K562 (cell line): ENCODE measurements at regions not wholly inside any gene's neighbourhood (a gene's known extent, or its start where the extent isn't known, plus 50 kb on each side); places are given as distances from the start of the nearest gene placed in this dataset.
"Not testable (repeated sequence)": the region's sequence is repeated elsewhere in the genome, so short reads cannot be mapped to it uniquely, and the experiment has no call there.

Experiments
- ATAC-seq: fragments of 200-7000 bp; cut with Tn5 transposase; 3 replicates; pipeline ENCODE4 v1.9.1; 2020; ENCODE audit warnings: moderate library complexity
- BruUV-seq: library from RNA; stranded (reverse); fragments of 400-500 nt; replicated peaks from 2 replicates; lab custom pipeline; 2021; lab: Mats Ljungman, UMichigan
- CTCF ChIA-PET: fragments of 300-600 bp; formaldehyde crosslinking; extraction: SDS; loops from one replicate; lab custom pipeline; 2021; ENCODE audit warnings: low intra/inter-chr PET ratio; lab: Yijun Ruan, JAX
- POLR2A ChIA-PET: fragments of 300-600, 350-650 bp; sonication (Branson Sonifier 250); formaldehyde crosslinking; extraction: SDS; loops from one replicate; lab custom pipeline; 2021; ENCODE audit warnings: antibody characterized with exemption, inconsistent platforms; lab: Yijun Ruan, JAX
- DNase-seq, 4 experiments: peaks; one replicate each; pipeline versions ENCODE4 v3.0.0 to v3.0.0-alpha.2; 2011 to 2018; ENCODE audit warnings: low spot score in 3 of 4, mixed read lengths in 3 of 4; ENCODE audit errors: extremely low read depth in 1 of 4
- FAIRE-seq: peaks from 2 replicates; lab custom pipeline; 2011; peaks lifted over from hg19 to GRCh38; lab: Jason Lieb, UNC
- H2AFZ ChIP-seq: 2 replicates; pipeline ENCODE4 v1.6.0; 2011; ENCODE audit warnings: low read depth, low read length, control low read depth, inconsistent platforms
- H3K27ac ChIP-seq: fragments of 200-600 bp; 3 replicates; pipeline ENCODE4 v1.8.0; 2011; ENCODE audit warnings: low read depth, mild to moderate bottlenecking, control low read depth, inconsistent platforms, low read length, moderate library complexity, mixed read lengths; ENCODE audit errors: extremely low read depth
- H3K27me3 ChIP-seq, 2 experiments: fragments of 300-600 bp in 1 of 2; 2 replicates in 1 of 2; 3 replicates in 1 of 2; pipeline versions ENCODE4 v1.6.0 to v1.8.0; 2011; ENCODE audit warnings: inconsistent platforms in 2 of 2, low read length in 2 of 2, mild to moderate bottlenecking in 1 of 2, mixed read lengths in 1 of 2, moderate library complexity in 1 of 2; ENCODE audit not compliant: control insufficient read depth in 2 of 2, insufficient read depth in 2 of 2
- H3K36me3 ChIP-seq: fragments of 300-600 bp; 3 replicates; pipeline ENCODE4 v1.8.0; 2011; ENCODE audit warnings: mild to moderate bottlenecking, low read length, inconsistent platforms; ENCODE audit not compliant: control insufficient read depth, insufficient read depth
- H3K4me1 ChIP-seq, 2 experiments: fragments of 200-600 bp in 1 of 2; replicated peaks in 1 of 2; 2 replicates in 1 of 2; 3 replicates in 1 of 2; pipeline versions ENCODE4 v1.5.1 to v1.8.0; 2011; ENCODE audit warnings: inconsistent platforms in 2 of 2, low read length in 2 of 2, mild to moderate bottlenecking in 1 of 2, mixed read lengths in 1 of 2, moderate library complexity in 1 of 2; ENCODE audit not compliant: control insufficient read depth in 2 of 2, insufficient read depth in 2 of 2
- H3K4me2 ChIP-seq: 2 replicates; pipeline ENCODE4 v1.6.1; 2011; ENCODE audit warnings: low read length, control low read depth, inconsistent platforms, mixed read lengths; ENCODE audit not compliant: insufficient read depth
- H3K4me3 ChIP-seq: fragments of 200-600 bp; sonication (generic), shearing (Covaris generic); 2 replicates; pipeline ENCODE4 v1.5.1; 2016; ENCODE audit warnings: control low read depth, inconsistent platforms
- H3K79me2 ChIP-seq: fragments of 200-600 bp; 3 replicates; pipeline ENCODE4 v1.8.0; 2011; ENCODE audit warnings: low read length, inconsistent platforms; ENCODE audit not compliant: control insufficient read depth, insufficient read depth
- H3K9ac ChIP-seq, 2 experiments: 2 replicates each; pipeline versions ENCODE4 v1.6.0 to v1.6.1; 2011; ENCODE audit warnings: low read depth in 2 of 2, low read length in 2 of 2, control low read depth in 1 of 2, inconsistent platforms in 1 of 2, mild to moderate bottlenecking in 1 of 2, mixed read lengths in 1 of 2; ENCODE audit not compliant: insufficient read depth in 1 of 2
- H3K9me1 ChIP-seq: one replicate; pipeline ENCODE4 v1.6.0; 2011; ENCODE audit warnings: inconsistent platforms, mild to moderate bottlenecking, low read length, moderate library complexity; ENCODE audit not compliant: control insufficient read depth, insufficient read depth
- H3K9me3 ChIP-seq: replicated peaks from 2 replicates; pipeline ENCODE4 v1.5.1; 2011; ENCODE audit warnings: low read depth, low read length, inconsistent platforms; ENCODE audit not compliant: control insufficient read depth, insufficient read depth
- H4K20me1 ChIP-seq: replicated peaks from 2 replicates; pipeline ENCODE4 v1.6.1; 2011; ENCODE audit warnings: low read length, inconsistent platforms, mixed read lengths; ENCODE audit not compliant: control insufficient read depth, insufficient read depth
- EWSR1 ChIP-seq: fragments of 450-650 bp; IDR thresholded peaks from 2 replicates; pipeline ENCODE4 v1.6.1; 2018; ENCODE audit warnings: borderline replicate concordance, mild to moderate bottlenecking, low read depth, moderate library complexity; ENCODE audit not compliant: partially characterized antibody
- HMGXB4 ChIP-seq: sonication (generic); formaldehyde crosslinking; IDR thresholded peaks from 2 replicates; pipeline ENCODE4 v1.8.1; 2023; ENCODE audit warnings: mild to moderate bottlenecking, missing genetic modification reagents
- KLF10 ChIP-seq: fragments of 250-450 bp; sonication (Bioruptor Pico); IDR thresholded peaks from 2 replicates; pipeline ENCODE4 v1.6.1; 2021; ENCODE audit warnings: matching md5 sums
- RERE ChIP-seq: sonication (generic); formaldehyde crosslinking; IDR thresholded peaks from 2 replicates; pipeline ENCODE4 v1.8.0; 2023; ENCODE audit warnings: missing genetic modification reagents, mild to moderate bottlenecking, borderline replicate concordance
- WGBS: fragments of 100-300 bp; shearing (Covaris generic); methylation state at CpG from one replicate; pipeline ENCODE4 v1.1.6; 2016; ENCODE audit warnings: low coverage, mixed read lengths; ENCODE audit not compliant: insufficient coverage; ENCODE audit errors: missing lambda C conversion rate; 5-methylcytosine and 5-hydroxymethylcytosine counted together
- in situ Hi-C: fragments of 300-500 bp; cut with MboI; formaldehyde crosslinking; loops from 4 replicates; pipeline ENCODE4 v1.15.0; 2018; ENCODE audit warnings: inconsistent platforms, mixed read lengths
- intact Hi-C: fragments of 100-400 bp; cut with micrococcal nuclease; formaldehyde crosslinking; loops from 2 replicates; pipeline ENCODE4 v1.14.2; 2022
- TF ChIP-seq, protein P1 (sequence below): fragments of 450-650 bp; conservative IDR thresholded peaks from 2 replicates; pipeline ENCODE4 v1.6.1; 2016; ENCODE audit warnings: missing genetic modification characterization, low read depth, mild to moderate bottlenecking, missing compliant biosample characterization, moderate library complexity

- in situ Hi-C loops, POLR2A ChIA-PET, FAIRE-seq, H3K27ac ChIP-seq, intact Hi-C loops, H3K9ac ChIP-seq, H2AFZ ChIP-seq, BruUV-seq, H3K27me3 ChIP-seq, H3K4me3 ChIP-seq, H3K36me3 ChIP-seq, CTCF ChIA-PET, H3K4me2 ChIP-seq, H3K9me3 ChIP-seq, H3K4me1 ChIP-seq, ATAC-seq, H4K20me1 ChIP-seq, DNase-seq, H3K79me2 ChIP-seq, H3K9me1 ChIP-seq: not testable (repeated sequence)
- WGBS, result 0% methylated on average over 2 of the region's 2 CpGs
These were observed 631.6 kb downstream of the FBXO15 start for GRCh38 chr18:73516056-73516455.

DNA sequence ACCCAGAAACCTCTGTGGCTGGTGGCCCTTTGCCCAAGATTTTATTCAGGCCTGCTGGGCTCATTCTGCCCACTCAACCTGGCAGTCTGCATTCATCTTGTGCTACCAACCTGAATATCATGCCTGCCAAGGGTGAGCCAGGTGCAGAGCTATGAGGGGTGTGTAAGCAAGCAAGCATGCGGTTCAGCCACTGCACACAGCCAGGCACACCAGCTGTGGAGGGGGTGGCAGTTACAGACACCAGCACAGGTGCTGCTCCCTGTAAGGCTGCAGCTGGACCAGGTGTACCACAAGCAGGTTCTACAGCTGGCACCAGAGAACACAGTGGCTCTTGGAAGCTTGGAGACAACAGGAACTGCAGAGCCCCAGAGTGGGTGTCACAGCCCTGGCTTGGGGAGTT lies 633.2 kb downstream of the FBXO15 start:
- Histone ChIP-seq H3K9ac (no peak overlapping the region), H4K20me1 (no peaks in the 10 kb centered on the region), H3K36me3 (no peaks in the 10 kb centered on the region), H3K79me2 (no peaks in the 10 kb centered on the region), H3K27ac (no peak overlapping the region), H3K9me1 (no peaks in the 10 kb centered on the region), H3K9me3 (no peaks in the 10 kb centered on the region), H2AFZ (no peak overlapping the region), H3K4me2 (no peak overlapping the region), H3K4me3 (no peak overlapping the region), H3K4me1 (no peaks in the 10 kb centered on the region), H3K27me3 (no peaks in the 10 kb centered on the region)
- CTCF ChIA-PET, result no interaction called here
- POLR2A ChIA-PET, result no interaction called here
- intact Hi-C loops (no loop called here), in situ Hi-C loops (no loop called here)
- FAIRE-seq (no peak), ATAC-seq (no peak), DNase-seq (no peak)
- 13% methylated on average over 1 of the region's 1 CpG for WGBS
- no TSS peak for BruUV-seq
- TF ChIP-seq RERE (CRISPR knock-in tag) (no peak), EWSR1 (no peak), HMGXB4 (CRISPR knock-in tag) (no peak), KLF10 (CRISPR knock-in tag) (no peak)
- TF ChIP-seq, protein P1, sequence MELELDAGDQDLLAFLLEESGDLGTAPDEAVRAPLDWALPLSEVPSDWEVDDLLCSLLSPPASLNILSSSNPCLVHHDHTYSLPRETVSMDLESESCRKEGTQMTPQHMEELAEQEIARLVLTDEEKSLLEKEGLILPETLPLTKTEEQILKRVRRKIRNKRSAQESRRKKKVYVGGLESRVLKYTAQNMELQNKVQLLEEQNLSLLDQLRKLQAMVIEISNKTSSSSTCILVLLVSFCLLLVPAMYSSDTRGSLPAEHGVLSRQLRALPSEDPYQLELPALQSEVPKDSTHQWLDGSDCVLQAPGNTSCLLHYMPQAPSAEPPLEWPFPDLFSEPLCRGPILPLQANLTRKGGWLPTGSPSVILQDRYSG (tag), result no peak
